CMK (cell line): ENCODE measurements at regions not wholly inside any gene's neighbourhood (a gene's known extent, or its start where the extent isn't known, plus 50 kb on each side); places are given as distances from the start of the nearest gene placed in this dataset.

Experiments used
- DNase-seq: peaks from one replicate; pipeline ENCODE4 v3.0.0-alpha.2; 2010; ENCODE audit warnings: low read depth

DNA sequence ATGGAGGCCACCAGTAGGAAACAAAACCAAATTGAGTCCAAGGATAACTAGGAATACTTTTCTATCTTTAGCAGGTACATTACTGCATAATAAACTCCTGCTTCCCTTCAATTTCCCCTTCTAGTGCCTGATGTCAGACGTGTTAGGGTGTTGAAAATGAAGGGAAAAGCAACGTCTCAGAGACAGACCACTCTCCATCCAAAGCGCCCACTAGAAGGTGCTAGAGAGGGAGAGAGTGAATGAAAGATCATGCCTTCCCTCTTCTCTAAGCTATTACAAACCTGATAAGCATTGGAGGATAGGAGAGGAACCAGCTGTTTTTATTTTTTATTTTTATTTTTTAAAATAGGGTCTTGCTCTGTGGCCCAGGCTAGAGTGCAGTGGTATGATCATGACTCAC is 64.1 kb downstream of the ZNF641 start:
- DNase-seq: no peak

GRCh38 chr12:48285751-48286650 is 64.7 kb downstream of the ZNF641 start:
- peak; percentile 45 for DNase-seq

GRCh38 chr12:48281811-48282210 is 68.9 kb downstream of the ZNF641 start:
- DNase-seq: no peak

- DNase-seq: no peak
Observed at GRCh38 chr12:48280572-48280971, 70.1 kb downstream of the ZNF641 start.

DNA sequence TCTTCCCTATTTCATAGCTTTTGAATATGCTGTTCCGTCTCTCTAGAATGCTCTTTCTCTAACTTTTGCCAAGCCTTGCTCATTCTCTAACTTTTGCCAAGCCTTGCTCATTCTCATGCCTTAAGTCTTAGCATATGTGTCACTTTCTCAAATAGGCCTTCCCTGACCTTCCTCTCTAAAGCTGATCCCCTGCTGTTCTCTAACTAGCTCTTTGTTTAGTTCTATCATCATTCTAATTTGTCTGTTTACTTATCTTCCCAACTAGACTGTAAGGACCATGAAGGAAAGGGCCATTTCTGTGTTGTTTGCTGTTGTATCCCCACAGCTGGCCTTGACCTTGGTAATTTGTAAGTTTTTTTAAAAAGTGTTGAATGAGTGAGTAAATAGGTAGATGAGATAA is 71.1 kb downstream of the ZNF641 start:
- DNase-seq: no peak

DNA sequence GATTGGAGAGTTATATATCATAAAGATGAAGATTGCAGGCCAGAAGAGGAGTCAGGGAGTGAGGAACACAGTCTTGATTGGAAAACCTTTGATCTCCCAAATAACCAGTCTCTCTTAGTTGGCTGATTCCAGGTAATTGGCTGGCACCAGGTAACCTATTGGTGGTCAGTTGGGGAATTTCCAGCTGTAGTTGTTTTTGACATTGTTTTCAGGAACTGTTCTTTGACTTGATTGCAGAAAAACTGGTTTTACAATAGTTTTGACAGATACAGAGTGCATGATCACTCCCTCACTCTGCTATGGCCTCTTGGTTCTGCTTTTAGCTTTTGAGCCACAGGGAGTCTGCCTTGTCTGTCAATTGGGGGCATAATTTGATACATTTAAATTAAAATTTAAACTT is 71.6 kb downstream of the ZNF641 start:
- no peak for DNase-seq

- DNase-seq: no peak
Observed at GRCh38 chr12:48276621-48277020, 73.5 kb upstream of the OR10AD1 start.

DNA sequence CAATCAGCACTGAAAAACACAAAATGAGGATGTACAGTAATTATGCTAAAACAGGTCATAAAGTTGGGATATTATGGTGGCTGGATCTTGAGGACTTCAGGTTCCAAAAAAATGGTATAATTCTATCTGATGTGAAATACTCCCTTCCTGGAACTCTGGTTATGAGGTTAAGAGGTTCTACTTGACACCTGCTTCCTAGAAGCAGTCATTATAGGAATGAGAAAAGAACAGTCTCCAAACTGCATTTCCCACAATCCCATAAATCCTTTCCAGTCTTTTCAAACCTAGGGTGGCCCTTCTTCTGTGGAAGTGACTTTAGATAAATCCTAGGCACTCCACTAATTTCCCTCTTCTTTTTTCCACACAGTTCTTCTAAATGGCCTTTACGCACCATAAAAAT is 63.7 kb upstream of the OR10AD1 start:
- no peak for DNase-seq

DNA sequence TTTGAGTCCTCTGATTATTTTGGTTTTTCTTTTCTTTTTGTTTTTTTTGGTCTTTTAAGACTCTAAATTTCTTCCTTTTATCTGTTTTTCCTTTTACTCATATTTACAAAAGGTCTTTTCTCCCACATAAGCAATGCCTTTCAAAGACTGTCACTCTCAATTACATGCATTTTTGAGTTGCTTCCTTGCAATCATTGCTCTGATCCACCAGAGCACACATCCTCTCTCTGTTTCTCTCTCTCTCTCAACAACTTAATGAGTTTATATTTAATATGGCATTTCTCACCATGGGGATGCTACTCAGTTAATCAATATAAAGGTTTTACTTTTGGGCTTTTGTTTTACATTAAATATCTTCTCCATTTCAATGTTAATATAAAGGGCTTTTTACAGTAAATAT is 62.7 kb upstream of the OR10AD1 start:
- no peak for DNase-seq

GRCh38 chr12:48263617-48264016 is 60.5 kb upstream of the OR10AD1 start:
- DNase-seq: no peak

DNA sequence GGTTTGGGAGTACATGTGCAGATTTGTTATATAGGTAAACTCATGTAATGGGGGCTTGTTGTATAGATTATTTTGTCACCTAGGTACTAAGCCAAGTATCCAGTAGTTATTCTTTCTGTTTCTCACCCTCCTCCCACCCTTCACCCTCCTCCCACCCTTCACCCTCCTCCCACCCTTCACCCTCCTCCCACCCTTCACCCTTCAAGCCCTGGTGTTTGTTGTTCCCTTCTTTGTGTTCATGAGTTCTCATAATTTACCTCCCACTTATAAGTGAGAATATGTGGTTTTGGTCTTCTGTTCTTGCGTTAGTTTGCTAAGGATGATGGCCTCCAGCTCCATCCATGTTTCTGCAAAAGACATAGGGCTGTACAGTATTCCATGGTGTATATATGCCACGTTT is 58.7 kb upstream of the OR10AD1 start:
- DNase-seq: no peak
